Lower leg skin (tissue), 4 donors: ENCODE measurements at regions not wholly inside any gene's neighbourhood (a gene's known extent, or its start where the extent isn't known, plus 50 kb on each side); places are given as distances from the start of the nearest gene placed in this dataset.
"Not testable (repeated sequence)": the region's sequence is repeated elsewhere in the genome, so short reads cannot be mapped to it uniquely, and the experiment has no call there.

Experiments used
- DNase-seq, 2 donors: peaks; one replicate each; pipeline ENCODE4 v3.0.0-alpha.2; 2019; ENCODE audit warnings: low spot score in 2 of 2
- H3K4me3 ChIP-seq: fragments of 200-600 bp; sonication (generic); 2 replicates; pipeline ENCODE4 v1.5.1; 2017; ENCODE audit warnings: mild to moderate bottlenecking, low read depth; ENCODE audit not compliant: poor library complexity, severe bottlenecking
- POLR2A ChIP-seq, 2 donors: fragments of 450-650 bp; IDR thresholded peaks; one replicate each; pipeline ENCODE4 v1.6.1; 2016 to 2017; ENCODE audit warnings: antibody characterized with exemption in 2 of 2, mild to moderate bottlenecking in 1 of 2, moderate library complexity in 1 of 2
- WGBS, 2 donors: methylation state at CpG; one replicate each; pipeline ENCODE4 v1.1.5; 2018; 5-methylcytosine and 5-hydroxymethylcytosine counted together
- intact Hi-C: fragments of 100-400 bp; cut with DNase I; formaldehyde crosslinking; loops from one replicate; pipeline ENCODE4 v1.15.0; 2023; ENCODE audit warnings: low total_unique reads
- TF ChIP-seq, protein P1 (sequence below), 3 donors: fragments of 450-650 bp; IDR thresholded peaks; one replicate each; pipeline ENCODE4 v1.5.1; 2016; ENCODE audit warnings: antibody characterized with exemption in 3 of 3, mild to moderate bottlenecking in 3 of 3, moderate library complexity in 2 of 3

DNA sequence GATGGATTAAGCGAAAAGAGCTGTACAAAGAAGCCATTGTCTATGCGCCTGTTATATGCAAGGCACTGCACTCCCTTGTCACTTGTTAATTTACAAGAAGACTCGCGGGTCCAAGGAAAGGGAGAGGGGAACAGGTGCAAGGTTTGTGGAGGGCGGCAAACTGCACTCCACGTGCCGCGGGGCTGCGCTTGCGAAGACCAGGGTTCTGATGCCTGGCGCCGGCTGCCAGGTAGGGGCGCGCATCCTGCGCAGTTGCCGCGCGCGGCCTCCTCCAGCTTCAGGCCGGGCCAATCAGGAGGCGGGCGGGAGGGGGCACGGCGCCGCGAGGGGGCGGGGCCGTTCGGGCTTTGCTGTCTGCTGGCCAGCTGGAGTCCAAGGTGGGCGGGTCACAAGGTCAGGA is 140.6 kb upstream of the PALS2 start:
- WGBS, 2 donors, result 97 to 98% methylated on average over 30 of the region's 30 CpGs
- intact Hi-C loops, result no loop called here
- TF ChIP-seq, protein P1, sequence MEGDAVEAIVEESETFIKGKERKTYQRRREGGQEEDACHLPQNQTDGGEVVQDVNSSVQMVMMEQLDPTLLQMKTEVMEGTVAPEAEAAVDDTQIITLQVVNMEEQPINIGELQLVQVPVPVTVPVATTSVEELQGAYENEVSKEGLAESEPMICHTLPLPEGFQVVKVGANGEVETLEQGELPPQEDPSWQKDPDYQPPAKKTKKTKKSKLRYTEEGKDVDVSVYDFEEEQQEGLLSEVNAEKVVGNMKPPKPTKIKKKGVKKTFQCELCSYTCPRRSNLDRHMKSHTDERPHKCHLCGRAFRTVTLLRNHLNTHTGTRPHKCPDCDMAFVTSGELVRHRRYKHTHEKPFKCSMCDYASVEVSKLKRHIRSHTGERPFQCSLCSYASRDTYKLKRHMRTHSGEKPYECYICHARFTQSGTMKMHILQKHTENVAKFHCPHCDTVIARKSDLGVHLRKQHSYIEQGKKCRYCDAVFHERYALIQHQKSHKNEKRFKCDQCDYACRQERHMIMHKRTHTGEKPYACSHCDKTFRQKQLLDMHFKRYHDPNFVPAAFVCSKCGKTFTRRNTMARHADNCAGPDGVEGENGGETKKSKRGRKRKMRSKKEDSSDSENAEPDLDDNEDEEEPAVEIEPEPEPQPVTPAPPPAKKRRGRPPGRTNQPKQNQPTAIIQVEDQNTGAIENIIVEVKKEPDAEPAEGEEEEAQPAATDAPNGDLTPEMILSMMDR (IDR thresholded peaks at IDR 0.05), result no peak
- TF ChIP-seq POLR2A (IDR thresholded peaks at IDR 0.05), result no peak
- H3K4me3 ChIP-seq, result no peak overlapping the region
- DNase-seq, result no peak

DNA sequence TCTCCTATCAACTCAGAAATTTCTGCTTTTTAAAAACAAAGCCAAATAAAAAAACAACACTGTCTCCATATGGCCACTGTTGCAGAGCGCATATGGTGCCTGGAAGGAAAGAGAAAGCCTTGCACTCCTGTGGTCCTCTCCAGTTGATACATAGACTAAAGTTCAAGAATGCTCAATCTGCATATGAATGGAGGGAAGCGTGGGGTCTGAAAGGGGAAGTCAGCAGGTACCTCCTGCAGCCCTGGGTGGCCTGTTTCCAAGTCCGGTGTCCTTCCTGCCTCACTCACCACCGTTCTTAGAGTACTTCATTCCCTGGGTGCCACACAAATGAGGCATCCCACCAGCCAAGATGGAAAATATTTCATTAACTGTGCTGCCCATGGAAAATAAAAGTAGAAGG is 138.3 kb upstream of the PALS2 start:
- no peak for DNase-seq
- intact Hi-C loops, result no loop called here
- TF ChIP-seq, protein P1 (IDR thresholded peaks at IDR 0.05), result no peak
- no peak for TF ChIP-seq POLR2A (IDR thresholded peaks at IDR 0.05)
- whole genome bisulfite sequencing, 2 donors, result 50 to 52% methylated on average over 4 of the region's 4 CpGs
- H3K4me3 ChIP-seq, result no peak overlapping the region

DNA sequence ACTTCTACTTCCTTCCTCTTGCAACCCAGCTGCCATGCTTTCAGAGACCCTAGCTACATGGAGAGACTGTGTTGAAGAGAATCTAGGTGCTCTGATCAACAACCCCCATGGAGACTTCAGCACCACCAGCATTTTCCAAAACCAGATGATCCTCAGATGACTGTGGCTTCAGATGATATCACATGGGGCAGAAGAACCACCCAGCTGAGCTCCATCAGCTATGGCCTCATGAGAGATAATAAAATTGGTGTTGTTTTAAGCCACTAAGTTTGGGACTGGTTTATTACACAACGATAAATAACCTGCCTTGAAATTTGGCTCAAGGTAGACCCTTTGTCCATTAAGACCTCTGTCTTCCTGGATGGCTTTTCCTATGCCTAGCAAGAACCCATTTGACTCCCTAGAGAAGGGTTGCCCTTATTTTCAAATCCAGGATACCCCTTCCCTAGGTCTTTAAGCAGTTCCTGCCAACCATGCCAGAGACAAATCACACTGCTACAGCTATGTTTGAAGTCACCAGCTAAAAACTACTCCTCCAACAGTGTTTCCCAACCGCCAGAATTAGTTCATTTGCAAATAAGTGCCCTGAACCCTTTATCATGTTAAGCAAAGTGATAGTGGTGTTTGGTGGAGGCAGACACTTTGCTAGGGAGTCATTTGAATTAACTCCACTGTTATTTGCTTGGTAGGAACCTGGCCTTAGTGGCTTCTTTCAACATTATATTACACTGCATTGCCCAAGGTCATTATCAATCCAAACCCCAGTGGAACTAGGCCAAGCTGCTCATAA is 136.9 kb upstream of the PALS2 start:
- no peak overlapping the region for H3K4me3 ChIP-seq
- intact Hi-C loops, result no loop called here
- no peak for DNase-seq
- WGBS, 2 donors, result 84 to 93% methylated on average over 2 of the region's 2 CpGs
- no peak for TF ChIP-seq POLR2A (IDR thresholded peaks at IDR 0.05)
- TF ChIP-seq, protein P1 (IDR thresholded peaks at IDR 0.05), result no peak

DNA sequence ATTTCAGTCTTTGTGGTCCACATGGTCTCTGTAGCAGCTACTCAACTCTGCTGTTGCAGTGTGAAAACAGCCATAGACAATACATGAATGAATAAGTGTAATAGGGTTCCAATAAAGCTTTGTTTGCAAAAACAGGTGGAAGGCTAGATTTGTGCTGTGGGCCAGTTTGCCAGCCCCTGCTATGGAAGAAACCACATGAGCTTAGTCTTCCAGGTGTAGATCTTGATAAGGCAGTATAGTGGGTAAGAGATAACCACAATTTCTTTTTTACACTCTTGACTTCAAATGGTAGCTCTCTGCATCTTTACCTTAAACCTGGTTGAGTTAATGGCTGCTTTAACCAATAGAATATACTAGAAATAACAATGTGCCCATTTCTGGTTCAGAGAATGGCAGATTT is 135.0 kb upstream of the PALS2 start:
- TF ChIP-seq POLR2A (IDR thresholded peaks at IDR 0.05), result no peak
- TF ChIP-seq, protein P1 (IDR thresholded peaks at IDR 0.05), result no peak
- intact Hi-C loops, result no loop called here
- no peak overlapping the region for H3K4me3 ChIP-seq
- no peak for DNase-seq

DNA sequence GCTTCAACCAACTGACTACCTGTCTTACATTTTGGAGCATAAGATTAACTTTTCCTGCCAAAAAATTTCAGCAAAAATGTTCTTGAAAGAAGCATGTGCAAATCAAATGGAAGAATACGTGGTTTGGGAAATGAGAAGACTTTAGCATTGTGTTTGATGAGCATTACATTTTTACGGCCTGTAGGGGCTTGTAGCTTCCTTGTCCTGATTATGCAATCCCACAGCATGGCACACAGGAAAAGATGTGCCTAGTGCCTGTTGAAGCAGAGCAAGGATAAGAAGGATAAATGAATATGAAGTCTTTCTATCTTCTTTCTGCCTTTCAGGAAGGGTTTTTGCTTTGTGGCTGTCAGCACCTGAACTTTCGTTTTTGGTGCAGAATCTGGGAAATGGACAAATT is 134.1 kb upstream of the PALS2 start:
- DNase-seq, intact Hi-C loops, H3K4me3 ChIP-seq: not testable (repeated sequence)
- 48 to 52% methylated on average over 3 of the region's 3 CpGs for WGBS, 2 donors

DNA sequence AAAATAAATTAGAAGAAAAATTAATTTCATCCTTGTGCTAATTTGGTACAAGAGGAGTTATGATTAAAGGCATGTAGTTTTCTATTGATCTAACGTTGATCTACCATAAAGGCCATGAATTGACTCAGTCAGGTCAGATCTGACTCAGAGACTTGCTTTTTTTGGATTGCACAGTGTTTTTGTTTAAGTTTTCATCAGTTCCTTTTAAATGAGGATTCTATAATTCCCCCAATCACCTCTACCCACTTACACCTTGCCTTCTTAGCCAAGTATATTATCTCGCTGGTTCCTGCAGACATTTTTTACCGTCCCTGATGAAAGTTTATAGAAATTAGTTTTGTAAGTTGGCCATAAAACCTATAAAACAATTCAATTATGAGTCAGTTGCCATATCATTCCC is 132.4 kb upstream of the PALS2 start:
- DNase-seq, result no peak
- H3K4me3 ChIP-seq, result no peak overlapping the region
- intact Hi-C loops, result no loop called here
- TF ChIP-seq, protein P1 (IDR thresholded peaks at IDR 0.05), result no peak
- TF ChIP-seq POLR2A (IDR thresholded peaks at IDR 0.05), result no peak
- WGBS, 2 donors, result 73 to 81% methylated on average over 3 of the region's 3 CpGs
